CD4-positive, alpha-beta T cell (primary cell): ENCODE measurements at regions not wholly inside any gene's neighbourhood (a gene's known extent, or its start where the extent isn't known, plus 50 kb on each side); places are given as distances from the start of the nearest gene placed in this dataset.
"Not testable (repeated sequence)": the region's sequence is repeated elsewhere in the genome, so short reads cannot be mapped to it uniquely, and the experiment has no call there.

Experiments
- ATAC-seq: fragments of 200-7000 bp; cut with Tn5 transposase; one replicate; pipeline ENCODE4 v1.10.0; 2022; ENCODE audit warnings: mild to moderate bottlenecking; ENCODE audit not compliant: poor library complexity
- CTCF ChIA-PET: fragments of 350-600 bp; sonication (Branson Sonifier 250); formaldehyde crosslinking; loops from one replicate; lab custom pipeline; 2021; ENCODE audit warnings: antibody characterized with exemption, inconsistent platforms; lab: Charles Lee
- POLR2A ChIA-PET: fragments of 350-600 bp; sonication (Branson Sonifier 250); formaldehyde crosslinking; loops from one replicate; lab custom pipeline; 2021; ENCODE audit warnings: antibody characterized with exemption, inconsistent platforms; lab: Charles Lee
- DNase-seq, 14 experiments: peaks; one replicate each; pipeline ENCODE4 v3.0.0-alpha.2; 2013 to 2020; ENCODE audit warnings: mixed read lengths in 2 of 14
- H3K27ac ChIP-seq, 2 donors: one replicate each; pipeline versions ENCODE4 v1.5.1 to v1.7.0; 2013; ENCODE audit warnings: low read length in 2 of 2, low read depth in 1 of 2, mild to moderate bottlenecking in 1 of 2
- H3K27me3 ChIP-seq, 2 experiments: 1 replicate in 1 of 2; 2 replicates in 1 of 2; pipeline versions ENCODE4 v1.6.1 to v1.7.0; 2013; ENCODE audit warnings: low read length in 2 of 2, control low read depth in 1 of 2, mild to moderate bottlenecking in 1 of 2, moderate library complexity in 1 of 2; ENCODE audit not compliant: insufficient read depth in 2 of 2, control insufficient read depth in 1 of 2
- H3K36me3 ChIP-seq: one replicate; pipeline ENCODE4 v1.6.1; 2013; ENCODE audit warnings: low read length, control low read depth; ENCODE audit not compliant: insufficient read depth
- H3K4me1 ChIP-seq: one replicate; pipeline ENCODE4 v1.6.1; 2013; ENCODE audit warnings: low read length, control low read depth; ENCODE audit not compliant: insufficient read depth
- H3K4me3 ChIP-seq: one replicate; pipeline ENCODE4 v1.5.1; 2013; ENCODE audit warnings: mild to moderate bottlenecking, low read length, moderate library complexity
- H3K9me3 ChIP-seq, 2 experiments: 1 replicate in 1 of 2; 2 replicates in 1 of 2; pipeline versions ENCODE4 v1.6.1 to v1.7.0; 2013; ENCODE audit warnings: low read length in 2 of 2, mild to moderate bottlenecking in 2 of 2, control low read depth in 1 of 2, moderate library complexity in 1 of 2; ENCODE audit not compliant: control insufficient read depth in 1 of 2, insufficient read depth in 1 of 2
- H3K27ac Mint-ChIP-seq: one replicate; pipeline ENCODE4 v1.8.0; 2020; ENCODE audit warnings: mixed read lengths
- H3K27me3 Mint-ChIP-seq: one replicate; pipeline ENCODE4 v1.8.0; 2021; ENCODE audit warnings: mixed read lengths
- H3K36me3 Mint-ChIP-seq: one replicate; pipeline ENCODE4 v1.8.0; 2021; ENCODE audit warnings: low read depth, mixed read lengths
- H3K4me1 Mint-ChIP-seq: one replicate; pipeline ENCODE4 v1.8.0; 2021; ENCODE audit warnings: low read depth, mixed read lengths
- H3K4me3 Mint-ChIP-seq: one replicate; pipeline ENCODE4 v1.8.0; 2020; ENCODE audit warnings: mild to moderate bottlenecking, mixed read lengths
- H3K9me3 Mint-ChIP-seq: one replicate; pipeline ENCODE4 v1.8.0; 2020; ENCODE audit warnings: mixed read lengths
- intact Hi-C, 2 experiments: fragments of 100-400 bp; cut with DNase I in 1 of 2; cut with micrococcal nuclease in 1 of 2; formaldehyde crosslinking; loops; one replicate each; pipeline versions ENCODE4 v1.15.1 to v1.9.0; 2023 to 2025; cut with DNase I, micrococcal nuclease
- TF ChIP-seq, protein P1 (sequence below): fragments of 200-600 bp; IDR thresholded peaks from one replicate; pipeline ENCODE4 v1.8.0; 2022; ENCODE audit warnings: antibody characterized with exemption, mild to moderate bottlenecking

DNA sequence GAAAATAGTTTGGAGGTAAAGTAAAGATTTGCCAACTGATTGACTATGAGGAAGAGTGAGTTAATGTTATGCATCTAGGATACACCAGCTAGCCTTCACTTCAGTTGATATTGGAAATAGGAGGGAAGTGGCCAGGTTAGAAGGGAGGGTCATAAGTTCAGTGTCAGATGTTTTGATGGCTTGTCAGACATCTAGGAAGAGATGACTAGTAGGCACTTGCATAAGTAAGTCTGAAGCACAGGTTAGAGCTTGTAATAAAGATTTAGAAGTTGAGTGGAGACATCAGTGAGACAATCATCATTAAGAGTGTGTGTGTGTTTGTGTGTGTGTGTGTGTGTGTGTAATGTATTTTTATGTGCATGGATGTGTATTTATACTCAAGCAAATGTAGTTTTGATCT, 146.1 kb downstream of the OR4C45 start:
- no peaks in the 10 kb centered on the region for H3K27me3 Mint-ChIP-seq
- H3K4me1 Mint-ChIP-seq, result no peaks in the 10 kb centered on the region
- intact Hi-C loops, result no loop called here
- no peak overlapping the region for H3K4me3 ChIP-seq
- H3K4me1 ChIP-seq, result no peaks in the 10 kb centered on the region
- no peaks in the 10 kb centered on the region for H3K36me3 ChIP-seq
- ChIA-PET POLR2A (no interaction called here), CTCF (no interaction called here)
- TF ChIP-seq, protein P1, sequence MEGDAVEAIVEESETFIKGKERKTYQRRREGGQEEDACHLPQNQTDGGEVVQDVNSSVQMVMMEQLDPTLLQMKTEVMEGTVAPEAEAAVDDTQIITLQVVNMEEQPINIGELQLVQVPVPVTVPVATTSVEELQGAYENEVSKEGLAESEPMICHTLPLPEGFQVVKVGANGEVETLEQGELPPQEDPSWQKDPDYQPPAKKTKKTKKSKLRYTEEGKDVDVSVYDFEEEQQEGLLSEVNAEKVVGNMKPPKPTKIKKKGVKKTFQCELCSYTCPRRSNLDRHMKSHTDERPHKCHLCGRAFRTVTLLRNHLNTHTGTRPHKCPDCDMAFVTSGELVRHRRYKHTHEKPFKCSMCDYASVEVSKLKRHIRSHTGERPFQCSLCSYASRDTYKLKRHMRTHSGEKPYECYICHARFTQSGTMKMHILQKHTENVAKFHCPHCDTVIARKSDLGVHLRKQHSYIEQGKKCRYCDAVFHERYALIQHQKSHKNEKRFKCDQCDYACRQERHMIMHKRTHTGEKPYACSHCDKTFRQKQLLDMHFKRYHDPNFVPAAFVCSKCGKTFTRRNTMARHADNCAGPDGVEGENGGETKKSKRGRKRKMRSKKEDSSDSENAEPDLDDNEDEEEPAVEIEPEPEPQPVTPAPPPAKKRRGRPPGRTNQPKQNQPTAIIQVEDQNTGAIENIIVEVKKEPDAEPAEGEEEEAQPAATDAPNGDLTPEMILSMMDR, result no peak
- H3K27ac ChIP-seq, result no peak overlapping the region
- no peak for ATAC-seq
- no peak overlapping the region for H3K4me3 Mint-ChIP-seq
- no peak overlapping the region for H3K27ac Mint-ChIP-seq
- H3K36me3 Mint-ChIP-seq, result no peaks in the 10 kb centered on the region
- H3K9me3 Mint-ChIP-seq, result peaks cover 9% of the 10 kb centered on the region
- peak in 1 of 14 experiments; percentile 22 for DNase-seq
- H3K9me3 ChIP-seq, result peaks cover 0 to 8% of the 10 kb centered on the region in 2 experiments
- H3K27me3 ChIP-seq, result no peaks in the 10 kb centered on the region

DNA sequence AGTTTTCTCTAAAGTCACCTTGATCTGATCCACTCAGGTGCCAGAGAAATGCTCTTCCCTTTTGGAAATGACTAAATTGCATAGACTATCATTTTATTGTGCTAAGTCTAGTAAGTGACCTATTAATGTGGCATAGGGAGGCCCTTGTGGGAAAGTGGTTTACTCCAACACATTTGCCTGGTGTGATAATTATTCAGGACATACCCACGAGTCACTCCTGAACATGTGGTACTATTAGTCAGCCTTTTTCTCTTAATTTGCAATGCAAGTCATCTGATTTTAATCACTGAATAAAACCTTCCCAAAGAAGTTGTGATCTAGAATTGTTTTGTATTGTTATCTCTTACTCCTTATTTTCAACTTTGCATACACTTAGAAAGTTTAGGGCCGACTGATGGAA, 148.7 kb downstream of the OR4C45 start:
- Mint-ChIP-seq H3K4me1 (no peaks in the 10 kb centered on the region), H3K36me3 (no peaks in the 10 kb centered on the region), H3K4me3 (no peak overlapping the region), H3K9me3 (peaks cover 19% of the 10 kb centered on the region), H3K27me3 (no peaks in the 10 kb centered on the region), H3K27ac (no peak overlapping the region)
- TF ChIP-seq, protein P1, result no peak
- DNase-seq (no peak), ATAC-seq (no peak)
- H3K36me3 ChIP-seq, result no peaks in the 10 kb centered on the region
- POLR2A ChIA-PET, result no interaction called here
- intact Hi-C loops, result no loop called here
- H3K4me1 ChIP-seq, result no peaks in the 10 kb centered on the region
- CTCF ChIA-PET, result no interaction called here
- H3K9me3 ChIP-seq, result peaks cover 0 to 13% of the 10 kb centered on the region in 2 experiments
- H3K27ac ChIP-seq, result no peak overlapping the region
- no peak overlapping the region for H3K4me3 ChIP-seq
- H3K27me3 ChIP-seq, result no peaks in the 10 kb centered on the region

DNA sequence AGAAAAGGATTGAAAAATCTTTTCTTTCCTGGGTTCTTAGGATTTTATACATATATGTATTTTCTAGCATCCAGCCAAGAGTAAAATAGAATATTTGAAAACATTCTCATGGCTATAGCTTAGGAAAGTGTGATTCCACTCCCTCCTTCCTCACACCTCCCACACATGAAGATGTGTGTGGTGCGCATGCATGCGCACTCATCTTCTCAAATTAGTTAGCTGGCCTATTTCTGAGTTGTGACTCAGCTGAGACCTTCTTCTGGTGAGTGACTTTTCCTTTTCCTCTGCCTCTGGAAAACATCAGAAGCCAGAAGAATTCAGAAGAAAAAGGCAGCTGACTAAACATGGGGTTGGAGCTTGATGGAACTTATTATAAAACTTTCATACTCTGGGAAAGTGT, 149.8 kb downstream of the OR4C45 start:
- no peaks in the 10 kb centered on the region for H3K4me1 ChIP-seq
- Mint-ChIP-seq H3K4me3 (no peak overlapping the region), H3K27ac (no peak overlapping the region), H3K4me1 (no peaks in the 10 kb centered on the region), H3K36me3 (no peaks in the 10 kb centered on the region), H3K9me3 (peaks cover 19% of the 10 kb centered on the region), H3K27me3 (no peaks in the 10 kb centered on the region)
- no peak overlapping the region for H3K4me3 ChIP-seq
- CTCF ChIA-PET, result no interaction called here
- H3K27ac ChIP-seq, result no peak overlapping the region
- ATAC-seq (no peak), DNase-seq (no peak)
- intact Hi-C loops, result no loop called here
- H3K27me3 ChIP-seq, result no peaks in the 10 kb centered on the region
- POLR2A ChIA-PET, result no interaction called here
- H3K36me3 ChIP-seq, result no peaks in the 10 kb centered on the region
- H3K9me3 ChIP-seq, result peaks cover 0 to 13% of the 10 kb centered on the region in 2 experiments
- TF ChIP-seq, protein P1, result no peak

DNA sequence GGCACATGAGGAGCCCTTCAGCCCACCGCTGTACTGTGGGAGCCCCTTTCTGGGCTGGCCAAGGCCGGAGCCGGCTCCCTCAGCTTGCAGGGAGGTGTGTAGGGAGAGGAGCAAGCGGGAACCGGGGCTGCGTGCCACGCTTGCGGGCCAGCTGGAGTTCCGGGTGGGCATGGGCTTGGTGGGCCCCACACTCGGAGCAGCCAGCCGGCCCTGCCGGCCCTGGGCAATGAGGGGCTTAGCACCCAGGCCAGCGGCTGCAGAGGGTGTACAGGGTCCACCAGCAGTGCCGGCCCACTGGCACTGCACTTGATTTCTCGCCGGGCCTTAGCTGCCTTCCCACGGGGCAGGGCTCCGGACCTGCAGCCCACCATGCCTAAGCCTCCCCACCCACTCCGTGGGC, 150.5 kb downstream of the OR4C45 start:
- H3K4me1 ChIP-seq, H3K36me3 ChIP-seq, ATAC-seq, DNase-seq, H3K4me3 ChIP-seq, H3K4me1 Mint-ChIP-seq, CTCF ChIA-PET, H3K27me3 Mint-ChIP-seq, H3K4me3 Mint-ChIP-seq, POLR2A ChIA-PET, intact Hi-C loops, H3K36me3 Mint-ChIP-seq, H3K27ac Mint-ChIP-seq, H3K27ac ChIP-seq, H3K27me3 ChIP-seq: not testable (repeated sequence)
- H3K9me3 ChIP-seq, result peaks cover 0 to 13% of the 10 kb centered on the region in 2 experiments
- H3K9me3 Mint-ChIP-seq, result peaks cover 18% of the 10 kb centered on the region
